Neural progenitor cell (in vitro differentiated cells): ENCODE measurements at regions not wholly inside any gene's neighbourhood (a gene's known extent, or its start where the extent isn't known, plus 50 kb on each side); places are given as distances from the start of the nearest gene placed in this dataset.

Experiments
- DNase-seq: peaks from one replicate; pipeline ENCODE4 v3.0.0-alpha.2; 2016; ENCODE audit warnings: low spot score
- H2AFZ ChIP-seq: fragments of 200-600 bp; sonication (generic); replicated peaks from 2 replicates; pipeline ENCODE4 v1.6.1; 2016; ENCODE audit warnings: antibody characterized with exemption
- H3F3A ChIP-seq: fragments of 200-600 bp; sonication (generic); 2 replicates; pipeline ENCODE4 v1.6.1; 2016; ENCODE audit warnings: antibody characterized with exemption, low read depth
- H3K27ac ChIP-seq: fragments of 200-600 bp; sonication (generic); 2 replicates; pipeline ENCODE4 v1.5.1; 2016; ENCODE audit warnings: mild to moderate bottlenecking
- H3K27me3 ChIP-seq: fragments of 200-600 bp; sonication (generic); 2 replicates; pipeline ENCODE4 v1.6.1; 2016; ENCODE audit warnings: mild to moderate bottlenecking, moderate library complexity
- H3K36me3 ChIP-seq: fragments of 200-600 bp; sonication (generic); 2 replicates; pipeline ENCODE4 v1.5.1; 2016
- H3K4me1 ChIP-seq: fragments of 200-600 bp; sonication (generic); 2 replicates; pipeline ENCODE4 v1.6.1; 2016; ENCODE audit warnings: mixed run types
- H3K4me2 ChIP-seq: fragments of 200-600 bp; sonication (generic); 2 replicates; pipeline ENCODE4 v1.6.1; 2016
- H3K4me3 ChIP-seq: fragments of 200-600 bp; sonication (generic); 2 replicates; pipeline ENCODE4 v1.5.1; 2016
- H3K79me2 ChIP-seq: fragments of 200-600 bp; sonication (generic); 2 replicates; pipeline ENCODE4 v1.6.1; 2016; ENCODE audit warnings: low read depth
- H3K9ac ChIP-seq: fragments of 200-600 bp; sonication (generic); 2 replicates; pipeline ENCODE4 v1.6.1; 2016
- H3K9me3 ChIP-seq: fragments of 200-600 bp; sonication (generic); 2 replicates; pipeline ENCODE4 v1.5.1; 2016; ENCODE audit warnings: low read depth
- H4K20me1 ChIP-seq: fragments of 200-600 bp; sonication (generic); 2 replicates; pipeline ENCODE4 v1.6.1; 2016; ENCODE audit warnings: low read depth
- H3K27ac Mint-ChIP-seq: 3 replicates; pipeline ENCODE4 v1.8.0; 2021; ENCODE audit warnings: mixed read lengths
- H3K27me3 Mint-ChIP-seq: 2 replicates; pipeline ENCODE4 v1.8.0; 2022; ENCODE audit warnings: low read depth, mild to moderate bottlenecking, inconsistent platforms, moderate library complexity, mixed read lengths; ENCODE audit not compliant: insufficient read depth
- H3K36me3 Mint-ChIP-seq: 3 replicates; pipeline ENCODE4 v1.8.0; 2021; ENCODE audit warnings: mixed read lengths
- H3K4me1 Mint-ChIP-seq: 3 replicates; pipeline ENCODE4 v1.8.0; 2021; ENCODE audit warnings: mixed read lengths
- H3K4me3 Mint-ChIP-seq: 3 replicates; pipeline ENCODE4 v1.8.0; 2021; ENCODE audit warnings: mild to moderate bottlenecking, moderate library complexity, mixed read lengths
- H3K9me3 Mint-ChIP-seq: 3 replicates; pipeline ENCODE4 v1.8.0; 2020; ENCODE audit warnings: mixed read lengths
- EZH2 ChIP-seq: fragments of 200-600 bp; sonication (generic); IDR thresholded peaks from 2 replicates; pipeline ENCODE4 v1.6.1; 2017; ENCODE audit warnings: antibody characterized with exemption, mild to moderate bottlenecking, moderate library complexity
- EZH2phosphoT487 ChIP-seq: fragments of 200-600 bp; sonication (generic); IDR thresholded peaks from 2 replicates; pipeline ENCODE4 v1.6.1; 2017; ENCODE audit warnings: antibody characterized with exemption
- TF ChIP-seq, protein P1 (sequence below): fragments of 200-600 bp; sonication (generic); IDR thresholded peaks from 2 replicates; pipeline ENCODE4 v1.5.1; 2017; ENCODE audit warnings: antibody characterized with exemption, mild to moderate bottlenecking

DNA sequence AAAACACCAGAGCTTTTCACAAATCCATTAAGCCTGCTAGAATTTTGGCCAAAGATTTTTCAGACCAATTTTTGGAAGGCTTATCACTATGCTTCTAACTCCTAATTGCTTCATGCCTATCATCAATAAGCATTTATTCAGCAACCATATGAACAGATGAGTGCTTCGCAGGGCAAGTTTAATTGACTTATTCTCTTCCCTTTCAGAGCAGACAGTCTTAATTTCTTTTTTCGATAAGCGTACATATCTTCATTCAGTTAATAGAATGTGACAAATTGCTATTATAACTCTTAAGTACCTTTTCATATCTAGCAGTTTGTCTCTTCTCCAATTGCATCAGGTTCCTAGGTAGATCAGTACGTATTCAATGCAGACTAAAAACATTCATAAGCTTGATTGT lies 298.4 kb upstream of the ANO5 start:
- Mint-ChIP-seq H3K27ac (no peak overlapping the region), H3K4me1 (peaks cover 22% of the 10 kb centered on the region), H3K4me3 (no peak overlapping the region), H3K36me3 (no peaks in the 10 kb centered on the region), H3K27me3 (no peaks in the 10 kb centered on the region), H3K9me3 (no peaks in the 10 kb centered on the region)
- Histone ChIP-seq H3K9me3 (no peaks in the 10 kb centered on the region), H3K4me1 (peaks cover 10% of the 10 kb centered on the region), H2AFZ (no peak overlapping the region), H3K36me3 (no peaks in the 10 kb centered on the region), H3K27me3 (no peaks in the 10 kb centered on the region), H3K79me2 (no peaks in the 10 kb centered on the region), H4K20me1 (no peaks in the 10 kb centered on the region), H3K4me3 (no peak overlapping the region), H3K4me2 (no peak overlapping the region), H3K9ac (no peak overlapping the region), H3F3A (no peaks in the 10 kb centered on the region), H3K27ac (no peak overlapping the region)
- TF ChIP-seq EZH2phosphoT487 = no peak
- TF ChIP-seq EZH2 = no peak
- TF ChIP-seq, protein P1, sequence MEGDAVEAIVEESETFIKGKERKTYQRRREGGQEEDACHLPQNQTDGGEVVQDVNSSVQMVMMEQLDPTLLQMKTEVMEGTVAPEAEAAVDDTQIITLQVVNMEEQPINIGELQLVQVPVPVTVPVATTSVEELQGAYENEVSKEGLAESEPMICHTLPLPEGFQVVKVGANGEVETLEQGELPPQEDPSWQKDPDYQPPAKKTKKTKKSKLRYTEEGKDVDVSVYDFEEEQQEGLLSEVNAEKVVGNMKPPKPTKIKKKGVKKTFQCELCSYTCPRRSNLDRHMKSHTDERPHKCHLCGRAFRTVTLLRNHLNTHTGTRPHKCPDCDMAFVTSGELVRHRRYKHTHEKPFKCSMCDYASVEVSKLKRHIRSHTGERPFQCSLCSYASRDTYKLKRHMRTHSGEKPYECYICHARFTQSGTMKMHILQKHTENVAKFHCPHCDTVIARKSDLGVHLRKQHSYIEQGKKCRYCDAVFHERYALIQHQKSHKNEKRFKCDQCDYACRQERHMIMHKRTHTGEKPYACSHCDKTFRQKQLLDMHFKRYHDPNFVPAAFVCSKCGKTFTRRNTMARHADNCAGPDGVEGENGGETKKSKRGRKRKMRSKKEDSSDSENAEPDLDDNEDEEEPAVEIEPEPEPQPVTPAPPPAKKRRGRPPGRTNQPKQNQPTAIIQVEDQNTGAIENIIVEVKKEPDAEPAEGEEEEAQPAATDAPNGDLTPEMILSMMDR = no peak
- no peak for DNase-seq

DNA sequence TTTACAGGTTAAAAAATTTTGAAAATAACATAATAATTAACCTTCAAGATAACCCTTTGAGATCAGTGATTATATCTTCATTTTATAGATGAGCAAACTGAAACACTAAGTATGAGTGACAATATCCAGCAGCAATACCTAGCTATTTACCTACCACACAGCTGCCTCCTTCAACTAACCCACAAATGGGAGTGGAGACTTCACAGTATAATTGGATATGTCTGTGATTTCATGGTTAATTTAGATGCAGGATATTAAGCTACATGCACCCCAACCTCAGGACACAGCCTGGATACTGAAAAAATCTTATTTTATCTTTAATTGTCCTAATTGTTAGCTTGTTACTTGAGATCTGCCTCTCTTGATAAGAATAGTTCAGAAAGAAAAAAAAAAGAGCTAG lies 297.2 kb upstream of the ANO5 start:
- no peak for DNase-seq
- Histone ChIP-seq H3K36me3 (no peaks in the 10 kb centered on the region), H3K27me3 (no peaks in the 10 kb centered on the region), H3K79me2 (no peaks in the 10 kb centered on the region), H3K4me1 (peaks cover 10% of the 10 kb centered on the region), H3F3A (no peaks in the 10 kb centered on the region), H3K9ac (no peak overlapping the region), H2AFZ (no peak overlapping the region), H4K20me1 (no peaks in the 10 kb centered on the region), H3K4me3 (no peak overlapping the region), H3K9me3 (no peaks in the 10 kb centered on the region), H3K4me2 (no peak overlapping the region), H3K27ac (no peak overlapping the region)
- Mint-ChIP-seq H3K36me3 (no peaks in the 10 kb centered on the region), H3K9me3 (no peaks in the 10 kb centered on the region), H3K4me1 (peaks cover 17% of the 10 kb centered on the region), H3K4me3 (no peak overlapping the region), H3K27ac (no peak overlapping the region), H3K27me3 (no peaks in the 10 kb centered on the region)
- TF ChIP-seq, protein P1 = no peak
- TF ChIP-seq EZH2phosphoT487 (no peak), EZH2 (no peak)

DNA sequence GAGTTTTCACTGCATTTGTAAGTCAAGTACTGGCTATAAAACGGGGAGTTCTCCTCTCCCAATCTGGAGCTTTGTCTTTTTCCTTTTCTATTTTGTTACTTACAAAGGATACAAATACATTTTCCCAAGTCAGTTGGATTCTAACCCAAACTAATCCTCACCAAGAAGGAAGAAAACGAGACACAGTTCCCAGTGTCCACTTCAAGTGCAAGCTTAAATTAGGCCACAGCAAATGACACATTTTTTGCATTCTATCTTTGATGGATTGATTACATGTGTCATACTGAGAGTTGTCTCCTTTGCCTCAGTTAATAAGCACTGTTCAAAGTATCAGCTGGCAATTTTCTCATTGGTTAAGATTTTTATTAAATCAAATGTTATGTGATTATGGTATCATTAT lies 296.7 kb upstream of the ANO5 start:
- no peak overlapping the region for H3K27ac Mint-ChIP-seq
- no peaks in the 10 kb centered on the region for H3K27me3 Mint-ChIP-seq
- H3K4me1 Mint-ChIP-seq = peaks cover 17% of the 10 kb centered on the region
- DNase-seq = no peak
- no peak overlapping the region for H3K4me2 ChIP-seq
- H3K36me3 ChIP-seq = no peaks in the 10 kb centered on the region
- peaks cover 10% of the 10 kb centered on the region for H3K4me1 ChIP-seq
- H3K79me2 ChIP-seq = no peaks in the 10 kb centered on the region
- H4K20me1 ChIP-seq = no peaks in the 10 kb centered on the region
- H3K9me3 Mint-ChIP-seq = no peaks in the 10 kb centered on the region
- no peak overlapping the region for H3K4me3 ChIP-seq
- no peaks in the 10 kb centered on the region for H3K27me3 ChIP-seq
- no peak overlapping the region for H3K4me3 Mint-ChIP-seq
- no peaks in the 10 kb centered on the region for H3K36me3 Mint-ChIP-seq
- no peaks in the 10 kb centered on the region for H3K9me3 ChIP-seq
- no peak overlapping the region for H3K27ac ChIP-seq
- no peak overlapping the region for H2AFZ ChIP-seq
- H3K9ac ChIP-seq = no peak overlapping the region
- no peaks in the 10 kb centered on the region for H3F3A ChIP-seq
- TF ChIP-seq, protein P1 = no peak
- TF ChIP-seq EZH2phosphoT487 (no peak), EZH2 (no peak)
